HFF-Myc (cell line): ENCODE measurements at regions not wholly inside any gene's neighbourhood (a gene's known extent, or its start where the extent isn't known, plus 50 kb on each side); places are given as distances from the start of the nearest gene placed in this dataset.

Experiments used
- DNase-seq: peaks from one replicate; pipeline ENCODE4 v3.0.0-alpha.2; 2011; ENCODE audit warnings: low read depth; ENCODE audit errors: extremely low read depth
- H3K4me3 ChIP-seq: replicated peaks from 2 replicates; pipeline ENCODE4 v1.5.1; 2011; ENCODE audit warnings: low read depth, mild to moderate bottlenecking, control low read depth, low read length
- CTCF ChIP-seq: IDR thresholded peaks from 2 replicates; pipeline ENCODE4 v1.5.1; 2012; ENCODE audit warnings: mild to moderate bottlenecking, low read depth, low read length, control low read depth; ENCODE audit errors: missing control alignments

- no peak overlapping the region for H3K4me3 ChIP-seq
- TF ChIP-seq CTCF, result no peak
- DNase-seq, result no peak
These were observed 927.8 kb upstream of the EPHA6 start for GRCh38 chr3:95886616-95887015.

GRCh38 chr3:95887114-95887513, 927.3 kb upstream of the EPHA6 start:
- TF ChIP-seq CTCF, result no peak
- no peak for DNase-seq
- H3K4me3 ChIP-seq, result no peak overlapping the region

GRCh38 chr3:95894820-95895219, 919.6 kb upstream of the EPHA6 start:
- TF ChIP-seq CTCF, result no peak
- no peak for DNase-seq
- H3K4me3 ChIP-seq, result no peak overlapping the region

- H3K4me3 ChIP-seq, result no peak overlapping the region
- no peak for TF ChIP-seq CTCF
- no peak for DNase-seq
These were observed 914.9 kb upstream of the EPHA6 start for GRCh38 chr3:95899494-95899893.

GRCh38 chr3:95899911-95900310, 914.5 kb upstream of the EPHA6 start:
- no peak for TF ChIP-seq CTCF
- no peak overlapping the region for H3K4me3 ChIP-seq
- no peak for DNase-seq

- TF ChIP-seq CTCF, result no peak
- no peak overlapping the region for H3K4me3 ChIP-seq
- DNase-seq, result no peak
These were observed 912.4 kb upstream of the EPHA6 start for GRCh38 chr3:95901948-95902347.

GRCh38 chr3:95905182-95905581, 909.2 kb upstream of the EPHA6 start:
- TF ChIP-seq CTCF, result no peak
- H3K4me3 ChIP-seq, result no peak overlapping the region
- no peak for DNase-seq
